Medulla oblongata (tissue), 1 donor: ENCODE measurements at regions not wholly inside any gene's neighbourhood (a gene's known extent, or its start where the extent isn't known, plus 50 kb on each side); places are given as distances from the start of the nearest gene placed in this dataset.
A peak's percentile ranks its signal among the peaks of the same experiment; 100 is the strongest.
"Not testable (repeated sequence)": the region's sequence is repeated elsewhere in the genome, so short reads cannot be mapped to it uniquely, and the experiment has no call there.

Experiments used
- DNase-seq: peaks from one replicate; pipeline ENCODE4 v3.0.0-alpha.2; 2015; ENCODE audit errors: extremely low spot score

DNA sequence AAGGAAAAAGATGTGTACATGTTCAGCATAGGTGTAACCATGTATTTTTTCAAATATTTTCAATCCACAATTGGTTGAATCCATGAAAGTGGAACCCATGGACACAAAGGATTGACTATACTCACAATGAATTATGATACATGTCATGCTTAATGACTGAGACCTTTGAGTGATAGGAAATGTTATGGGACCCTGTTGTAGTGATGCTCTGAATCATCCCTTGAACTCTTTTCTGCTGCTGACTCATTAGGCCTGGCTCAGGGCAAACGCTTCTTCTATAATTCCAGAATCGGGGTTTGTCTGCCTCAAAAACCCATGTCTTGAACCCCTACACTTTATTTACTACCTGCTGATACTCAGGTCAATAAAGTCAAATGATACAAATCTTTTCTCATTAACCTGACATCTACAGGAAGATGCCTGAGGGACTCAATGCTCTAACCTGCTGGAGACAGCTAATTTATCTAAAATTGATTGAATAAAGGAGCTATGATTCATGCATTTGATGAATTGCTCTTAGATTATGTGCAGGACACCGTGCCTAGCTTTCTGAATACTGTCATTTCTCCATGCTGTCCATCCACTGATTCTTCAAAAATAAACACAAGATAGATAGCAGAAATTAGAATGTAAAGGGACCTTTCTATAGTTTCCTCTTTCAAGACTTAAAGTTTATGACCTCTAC is 260.1 kb downstream of the PRELID2 start:
- DNase-seq, result no peak

DNA sequence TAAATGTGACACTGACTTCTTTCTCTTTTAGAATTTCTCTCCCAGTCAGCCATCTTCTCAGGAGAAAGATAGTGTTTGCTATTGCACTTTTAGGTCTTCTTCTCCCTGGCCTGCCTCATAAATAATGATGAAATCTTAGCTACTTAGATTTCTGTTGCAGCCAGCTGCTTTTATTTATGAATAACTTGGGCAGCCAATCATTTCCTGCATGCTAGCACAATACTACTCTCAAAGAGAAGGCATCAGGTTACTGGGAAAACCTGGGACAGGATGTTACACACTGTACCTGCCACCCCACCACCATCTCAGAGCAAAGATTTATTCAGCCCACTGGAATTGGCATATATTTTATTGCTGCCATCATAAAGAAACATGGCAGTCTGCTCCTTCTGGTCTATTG is 266.6 kb downstream of the PRELID2 start:
- DNase-seq, result no peak

DNA sequence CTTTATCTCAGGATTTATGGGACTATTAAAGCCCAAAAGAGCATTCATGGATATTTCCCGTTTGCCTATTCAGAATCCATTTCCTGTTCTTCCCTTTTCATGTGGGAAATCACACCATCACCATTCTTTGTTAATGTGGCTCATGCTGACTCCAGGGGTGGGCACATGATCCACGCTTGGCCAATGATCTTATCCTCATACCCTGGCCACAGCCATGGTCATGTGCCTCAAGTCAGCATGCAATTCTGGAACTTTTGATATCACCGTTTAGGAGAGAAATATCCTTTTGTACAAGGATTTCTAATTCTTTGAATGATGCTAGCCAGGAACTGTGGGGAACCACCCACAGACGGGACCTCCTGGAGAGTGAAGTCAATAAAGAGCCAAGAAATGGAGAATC is 272.2 kb downstream of the PRELID2 start:
- DNase-seq, result no peak

DNA sequence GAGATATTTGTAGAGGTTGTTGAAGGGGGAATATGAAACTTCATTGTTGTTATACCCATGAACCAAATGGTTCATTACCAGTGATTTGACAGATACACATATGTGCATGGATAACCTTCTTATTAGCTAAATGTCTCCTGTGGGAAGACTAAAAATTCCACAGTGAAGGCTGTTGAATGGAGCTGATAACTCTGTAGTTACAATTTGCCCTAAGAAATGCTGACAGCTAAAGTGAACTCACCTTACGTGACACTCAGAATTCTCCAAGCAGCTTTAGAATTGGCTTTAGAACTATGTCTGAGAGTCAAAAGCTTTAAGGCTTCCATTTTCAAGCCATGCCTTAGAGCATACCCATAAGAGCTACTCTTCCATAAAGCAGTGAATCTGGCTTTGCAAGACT is 276.9 kb downstream of the PRELID2 start:
- DNase-seq, result no peak

DNA sequence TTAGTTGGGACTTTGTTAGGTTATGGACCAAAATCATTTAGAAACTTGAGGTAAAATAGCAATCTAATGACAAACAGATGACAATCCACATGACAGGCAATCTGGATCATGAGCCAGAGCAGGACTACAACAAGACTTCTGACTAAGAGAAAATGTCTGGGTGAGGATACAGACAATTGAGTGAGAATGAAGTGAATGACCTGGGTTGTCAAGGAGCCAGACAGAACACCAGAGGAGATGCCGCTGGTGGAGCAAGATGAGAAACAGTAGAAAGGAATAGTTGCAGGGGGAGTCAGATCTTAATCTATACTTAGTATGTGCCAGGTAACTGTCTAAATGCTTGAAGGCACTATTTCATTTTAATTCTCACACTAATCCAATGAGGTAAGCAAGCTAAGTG is 277.8 kb downstream of the PRELID2 start:
- DNase-seq, result no peak

DNA sequence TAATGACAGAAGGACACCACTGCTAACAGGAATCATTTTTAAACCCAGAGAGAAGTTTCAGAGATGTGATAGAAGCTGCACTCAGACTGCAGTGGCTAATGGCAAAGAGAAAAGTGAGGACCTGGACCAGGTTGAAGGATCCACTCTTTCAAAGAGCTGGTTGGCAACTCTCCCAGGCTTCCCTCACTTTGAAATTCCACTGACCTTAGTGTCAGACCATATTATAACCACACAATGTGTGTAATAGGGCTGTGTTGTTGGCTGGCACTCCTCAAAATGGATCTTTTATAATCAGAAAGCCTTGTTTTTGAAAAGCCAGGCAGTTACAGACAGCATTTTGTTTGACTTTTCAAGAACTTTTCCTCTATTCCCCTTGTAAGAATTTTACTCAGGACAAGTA is 280.7 kb downstream of the PRELID2 start:
- DNase-seq, result peak; percentile 37

GRCh38 chr5:145553177-145553576 is 282.0 kb downstream of the PRELID2 start:
- no peak for DNase-seq

GRCh38 chr5:145551714-145552113 is 283.4 kb downstream of the PRELID2 start:
- DNase-seq, result no peak

DNA sequence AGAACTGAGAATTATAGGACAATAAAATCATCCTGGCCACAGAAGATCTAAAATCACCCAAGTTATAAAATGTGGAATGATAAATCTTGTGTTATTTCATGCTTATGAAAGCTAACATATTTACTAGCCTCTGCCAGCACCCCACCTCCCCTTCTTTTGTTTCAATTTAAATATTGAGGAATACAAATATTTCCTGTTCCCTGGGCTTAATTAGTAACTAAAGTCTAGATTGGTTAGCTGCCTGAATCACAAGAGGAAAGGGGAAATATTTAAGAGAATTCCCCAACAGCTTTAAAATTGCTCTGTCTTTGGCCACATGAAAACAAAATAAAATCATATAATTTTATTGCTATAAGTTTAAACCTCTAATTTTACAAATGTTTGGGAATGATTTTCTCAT is 287.0 kb downstream of the PRELID2 start:
- DNase-seq, result no peak

DNA sequence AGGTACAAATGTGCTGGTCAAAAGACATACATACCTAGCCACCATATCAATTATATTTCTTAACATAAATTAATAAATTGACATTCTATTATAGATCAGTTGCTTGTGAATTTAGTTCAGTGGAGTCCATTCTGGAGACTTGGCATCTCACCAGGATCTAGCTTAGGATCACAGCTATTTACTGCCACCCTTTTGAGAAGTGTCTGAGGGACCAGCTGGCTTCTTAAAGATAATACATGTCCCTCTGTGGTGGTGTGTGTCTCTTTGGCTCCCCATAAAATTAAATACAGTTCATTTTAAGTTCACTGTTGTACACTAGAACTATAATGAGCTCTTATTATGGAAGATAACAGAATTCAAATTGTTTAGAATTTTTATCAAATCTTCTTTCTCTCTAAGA is 290.7 kb downstream of the PRELID2 start:
- no peak for DNase-seq

- DNase-seq, result no peak
Measured at GRCh38 chr5:145543968-145544367, 291.2 kb downstream of the PRELID2 start.

DNA sequence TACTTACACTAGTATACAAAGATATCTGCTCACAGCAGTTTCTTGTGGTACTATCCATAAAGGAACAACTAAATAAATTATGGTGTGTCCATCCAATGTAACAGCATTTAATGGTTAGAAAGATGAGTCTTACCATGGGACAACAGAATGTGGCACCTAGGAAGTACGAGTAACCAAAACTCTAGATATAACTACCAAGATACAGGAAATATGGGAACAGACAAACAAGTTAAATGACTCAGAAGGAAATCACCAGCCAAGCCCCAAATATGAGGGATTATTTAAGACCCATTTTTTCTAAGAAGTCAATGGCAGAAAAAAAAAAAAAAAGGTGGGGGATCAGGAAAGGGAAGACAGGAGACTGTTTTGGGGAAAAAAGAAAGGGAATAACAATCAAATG is 294.8 kb downstream of the PRELID2 start:
- DNase-seq, result no peak

DNA sequence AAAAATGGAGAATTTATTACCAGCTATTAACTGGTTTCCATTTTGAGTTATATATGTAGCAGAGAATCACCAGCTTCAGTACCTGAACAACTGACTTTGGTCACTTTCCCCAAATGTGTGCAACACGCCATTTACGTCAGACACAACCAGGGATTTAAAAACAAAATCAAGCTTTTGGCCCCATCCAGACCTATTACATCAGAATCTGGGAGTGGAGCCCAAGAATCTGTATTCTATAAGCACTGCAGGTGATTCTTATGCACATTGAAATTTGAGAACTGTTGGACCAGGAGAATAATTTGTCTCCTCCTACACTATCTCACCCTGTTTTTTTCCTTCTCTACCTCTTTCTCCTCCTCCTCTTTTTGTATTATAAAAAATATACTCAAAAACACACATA is 295.9 kb downstream of the PRELID2 start:
- no peak for DNase-seq

- no peak for DNase-seq
Measured at GRCh38 chr5:145536133-145536532, 299.0 kb downstream of the PRELID2 start.

GRCh38 chr5:145531038-145531734 is 304.0 kb downstream of the PRELID2 start:
- DNase-seq, result no peak

GRCh38 chr5:145521523-145521922 is 313.6 kb downstream of the PRELID2 start:
- no peak for DNase-seq

DNA sequence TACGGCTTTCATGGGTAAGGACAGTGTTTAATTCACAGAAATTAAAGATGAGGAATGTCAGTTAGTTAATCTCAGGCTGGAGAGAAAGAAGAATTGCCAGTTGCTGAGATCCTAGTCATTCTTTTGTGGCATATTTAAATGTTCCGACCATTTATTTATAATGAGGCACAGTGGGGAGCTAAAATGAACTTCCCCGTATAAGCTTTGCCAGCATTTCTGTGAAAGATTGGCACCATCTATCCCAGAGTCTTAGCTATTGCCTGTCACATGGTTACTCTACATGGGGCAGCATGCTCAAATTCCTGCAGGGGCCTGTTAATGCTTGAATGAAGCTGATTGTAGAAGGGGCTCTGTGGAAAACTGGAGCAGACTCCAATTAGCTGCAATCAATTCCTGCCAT is 314.1 kb downstream of the PRELID2 start:
- DNase-seq, result no peak

- DNase-seq, result no peak
Measured at GRCh38 chr5:145520335-145520734, 314.8 kb downstream of the PRELID2 start.

- DNase-seq, result not testable (repeated sequence)
Measured at GRCh38 chr5:145517588-145517987, 317.6 kb downstream of the PRELID2 start.

DNA sequence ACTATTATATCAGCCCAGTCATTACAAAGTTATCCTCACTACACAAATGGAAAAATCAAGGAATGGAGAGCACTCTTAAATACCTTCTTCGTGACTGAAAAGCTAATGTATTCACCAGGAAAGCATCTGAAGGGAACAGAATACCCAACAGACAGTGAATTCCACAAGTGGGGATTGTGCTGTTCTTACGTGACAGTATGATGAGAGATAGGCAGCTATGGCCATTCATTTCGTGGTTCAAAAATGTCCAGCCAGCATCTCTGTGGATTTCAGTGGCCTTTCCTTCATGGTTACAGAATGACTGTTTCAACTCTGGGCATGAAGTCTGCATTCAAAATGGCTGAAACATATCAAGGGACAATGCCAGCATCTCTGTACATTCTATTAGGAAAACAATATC is 323.8 kb downstream of the PRELID2 start:
- DNase-seq, result no peak

DNA sequence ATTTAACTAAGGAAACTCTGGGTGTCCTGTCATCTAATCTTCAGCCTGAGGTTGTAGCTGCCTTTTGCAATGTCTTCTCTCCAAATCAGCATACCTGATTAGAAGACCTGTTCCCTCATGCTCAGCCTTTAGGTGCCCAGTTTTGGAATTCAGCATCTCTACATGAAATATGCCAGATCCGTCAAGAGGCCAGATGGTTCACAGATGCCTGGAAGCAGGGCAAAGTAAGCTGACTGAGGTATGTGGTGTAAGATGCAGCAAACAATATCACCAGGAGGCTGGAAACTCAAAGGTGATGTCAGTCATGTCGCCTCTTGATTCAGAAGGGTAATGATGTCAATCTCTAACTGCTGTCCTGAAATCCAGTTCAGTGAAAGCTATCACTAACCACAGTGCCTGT is 324.4 kb downstream of the PRELID2 start:
- DNase-seq, result no peak

DNA sequence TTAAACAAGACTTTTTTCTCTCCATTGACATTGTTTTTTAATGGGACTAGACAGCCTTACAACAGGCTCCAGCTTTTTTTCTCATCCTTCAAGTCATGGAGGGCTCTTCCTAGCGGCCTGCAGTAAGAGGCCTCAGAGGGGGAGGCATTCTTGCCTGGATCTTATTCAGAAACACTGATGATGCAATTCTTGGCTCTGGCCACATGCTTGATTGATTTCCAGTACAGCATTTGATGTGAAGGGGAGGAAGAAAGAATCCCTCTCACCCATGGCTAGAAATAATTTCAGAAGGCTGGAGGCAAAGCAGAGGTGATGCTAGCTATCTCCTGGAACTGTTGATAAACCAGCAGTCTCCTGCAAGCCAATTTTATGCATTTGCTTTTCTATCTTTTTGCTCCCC is 324.8 kb downstream of the PRELID2 start:
- no peak for DNase-seq

DNA sequence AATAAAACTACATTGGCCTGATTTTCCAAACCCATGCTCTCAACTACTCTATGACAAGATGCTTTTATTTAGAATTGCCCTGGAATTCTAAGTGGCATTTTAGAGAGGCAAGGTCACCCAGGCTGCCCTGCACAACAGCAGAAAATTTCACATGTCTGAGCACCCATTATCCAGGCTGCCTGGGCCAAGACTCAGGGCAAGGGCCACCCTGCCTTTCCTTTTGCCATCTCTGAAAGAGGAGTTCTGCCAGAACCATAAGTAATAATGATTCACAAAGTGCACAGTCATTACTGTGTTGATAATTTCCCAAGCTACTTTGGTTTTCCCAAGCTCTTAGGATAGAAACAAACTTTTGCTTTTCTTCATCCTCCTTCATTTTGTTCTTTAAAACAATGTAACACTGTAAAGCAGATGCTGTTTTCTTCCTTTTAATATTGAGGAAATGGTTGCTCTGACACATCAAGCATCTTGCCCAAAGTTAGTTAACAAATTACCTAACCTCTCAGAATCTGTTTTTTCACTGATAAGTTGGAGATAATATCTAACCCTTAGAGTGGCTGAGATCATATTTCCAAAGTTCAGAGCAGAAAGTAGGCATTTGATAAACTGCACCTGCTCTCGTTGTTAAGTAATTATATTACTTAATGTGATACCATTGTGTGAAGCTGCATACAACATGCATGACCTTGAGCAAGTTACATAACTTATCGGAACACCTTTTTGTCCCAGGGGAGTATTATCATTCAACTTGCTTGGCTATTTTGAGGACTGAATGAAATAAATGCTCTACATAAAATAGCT is 325.6 kb downstream of the PRELID2 start:
- DNase-seq, result no peak
